ENCODE measurements at regions not wholly inside any gene's neighbourhood (a gene's known extent, or its start where the extent isn't known, plus 50 kb on each side); places are given as distances from the start of the nearest gene placed in this dataset.
"Not testable (repeated sequence)": the region's sequence is repeated elsewhere in the genome, so short reads cannot be mapped to it uniquely, and the experiment has no call there.

- DNase-seq = no peak
These were observed 2126.0 kb downstream of the TP53TG3F start for GRCh38 chr16:35585411-35585810.

GRCh38 chr16:35590913-35591312 is 2131.5 kb downstream of the TP53TG3F start:
- DNase-seq = peak in 1 of 2 experiments; percentile 23

GRCh38 chr16:35596467-35596866 is 2137.1 kb downstream of the TP53TG3F start:
- no peak for DNase-seq

GRCh38 chr16:35598696-35599332 is 2139.4 kb downstream of the TP53TG3F start:
- peak; percentile 43 to 67 for DNase-seq

- no peak for DNase-seq
These were observed 2140.2 kb downstream of the TP53TG3F start for GRCh38 chr16:35599429-35600160.

GRCh38 chr16:35600161-35600555 is 2140.7 kb downstream of the TP53TG3F start:
- not testable (repeated sequence) for DNase-seq

GRCh38 chr16:35602116-35602515 is 2142.7 kb downstream of the TP53TG3F start:
- DNase-seq = no peak

- DNase-seq = not testable (repeated sequence)
These were observed 2144.0 kb downstream of the TP53TG3F start for GRCh38 chr16:35603371-35603770.

- DNase-seq = no peak
These were observed 2146.5 kb downstream of the TP53TG3F start for GRCh38 chr16:35605921-35606320.

GRCh38 chr16:35614883-35615282 is 2155.5 kb downstream of the TP53TG3F start:
- DNase-seq = not testable (repeated sequence)

- not testable (repeated sequence) for DNase-seq
These were observed 2159.8 kb downstream of the TP53TG3F start for GRCh38 chr16:35619176-35619575.

GRCh38 chr16:35626041-35626440 is 2166.6 kb downstream of the TP53TG3F start:
- DNase-seq = no peak

- DNase-seq = no peak
These were observed 2169.6 kb downstream of the TP53TG3F start for GRCh38 chr16:35628976-35629375.

- no peak for DNase-seq
These were observed 2172.0 kb downstream of the TP53TG3F start for GRCh38 chr16:35631261-35631945.

GRCh38 chr16:35636480-35637230 is 2177.2 kb downstream of the TP53TG3F start:
- DNase-seq = no peak

- DNase-seq = no peak
These were observed 2178.3 kb downstream of the TP53TG3F start for GRCh38 chr16:35637683-35638082.

GRCh38 chr16:35639233-35640205 is 2180.1 kb downstream of the TP53TG3F start:
- DNase-seq = no peak

GRCh38 chr16:35642322-35642835 is 2183.0 kb downstream of the TP53TG3F start:
- no peak for DNase-seq

GRCh38 chr16:35651841-35652240 is 2192.4 kb downstream of the TP53TG3F start:
- DNase-seq = no peak

GRCh38 chr16:35664091-35664693 is 2204.8 kb downstream of the TP53TG3F start:
- DNase-seq = no peak

- DNase-seq = no peak
These were observed 2225.7 kb downstream of the TP53TG3F start for GRCh38 chr16:35685085-35685484.
